Mucosa of descending colon (tissue), 3 donors: ENCODE measurements at regions not wholly inside any gene's neighbourhood (a gene's known extent, or its start where the extent isn't known, plus 50 kb on each side); places are given as distances from the start of the nearest gene placed in this dataset.

Source experiments
- ATAC-seq: fragments of 200-7000 bp; cut with Tn5 transposase; one replicate; pipeline ENCODE4 v1.9.1; 2020; ENCODE audit warnings: mild to moderate bottlenecking, moderate library complexity
- DNase-seq, 3 donors: peaks; one replicate each; pipeline ENCODE4 v3.0.0-alpha.2; 2020
- H3K36me3 ChIP-seq: fragments of 200-600 bp; one replicate; pipeline ENCODE4 v1.8.0; 2021; ENCODE audit warnings: low read depth, mild to moderate bottlenecking
- H3K4me1 ChIP-seq: fragments of 200-600 bp; one replicate; pipeline ENCODE4 v1.8.0; 2021; ENCODE audit warnings: low read depth, mild to moderate bottlenecking
- H3K4me3 ChIP-seq: fragments of 200-600 bp; one replicate; pipeline ENCODE4 v1.8.0; 2021; ENCODE audit warnings: mild to moderate bottlenecking
- H3K9me3 ChIP-seq: fragments of 200-600 bp; one replicate; pipeline ENCODE4 v1.8.0; 2021; ENCODE audit warnings: mild to moderate bottlenecking
- CTCF ChIP-seq: fragments of 200-600 bp; IDR thresholded peaks from one replicate; pipeline ENCODE4 v1.8.0; 2022; ENCODE audit warnings: antibody characterized with exemption, mild to moderate bottlenecking
- intact Hi-C, 2 donors: fragments of 100-400 bp; cut with DNase I in 1 of 2; cut with micrococcal nuclease in 1 of 2; formaldehyde crosslinking; loops; one replicate each; pipeline versions ENCODE4 v1.11.0 to v1.11.1; 2022; cut with DNase I, micrococcal nuclease
- donor health status: DM: no; HTN: no; CAD: no; lungs with moderate emphysema.
- donor health status: DM: no; HTN: no; CAD: no.
- donor health status: DM: no; HTN: yes; CAD: no.

- H3K4me3 ChIP-seq = no peak overlapping the region
- DNase-seq = no peak
- ATAC-seq = no peak
- no peaks in the 10 kb centered on the region for H3K9me3 ChIP-seq
- no peaks in the 10 kb centered on the region for H3K36me3 ChIP-seq
- intact Hi-C loops = no loop called here
- no peaks in the 10 kb centered on the region for H3K4me1 ChIP-seq
- TF ChIP-seq CTCF = no peak
These were observed 297.7 kb downstream of the UQCRFS1 start for GRCh38 chr19:28915202-28915601.

DNA sequence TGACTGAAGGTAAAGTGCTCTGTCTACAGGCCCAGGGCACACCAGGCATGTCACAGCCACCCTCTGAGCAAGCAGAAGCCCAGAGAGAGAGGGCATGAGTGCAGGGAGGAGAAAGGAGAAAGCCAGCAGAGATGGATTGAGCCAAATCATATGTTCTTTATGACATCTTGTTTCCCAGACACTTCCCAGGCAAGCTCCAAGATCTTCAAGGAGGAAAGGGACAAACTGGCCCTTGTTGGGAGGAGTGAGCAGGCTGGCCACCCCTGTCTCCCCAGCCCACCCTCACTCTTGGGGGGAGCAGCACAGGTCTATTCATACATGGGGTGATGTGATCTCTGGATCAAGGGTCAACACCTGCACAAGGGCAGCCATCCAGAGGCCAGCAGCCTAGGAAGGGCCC, 298.8 kb downstream of the UQCRFS1 start:
- DNase-seq = no peak
- TF ChIP-seq CTCF = no peak
- intact Hi-C loops = no loop called here
- Histone ChIP-seq H3K4me1 (no peaks in the 10 kb centered on the region), H3K36me3 (no peaks in the 10 kb centered on the region), H3K9me3 (no peaks in the 10 kb centered on the region), H3K4me3 (no peak overlapping the region)
- ATAC-seq = no peak

DNA sequence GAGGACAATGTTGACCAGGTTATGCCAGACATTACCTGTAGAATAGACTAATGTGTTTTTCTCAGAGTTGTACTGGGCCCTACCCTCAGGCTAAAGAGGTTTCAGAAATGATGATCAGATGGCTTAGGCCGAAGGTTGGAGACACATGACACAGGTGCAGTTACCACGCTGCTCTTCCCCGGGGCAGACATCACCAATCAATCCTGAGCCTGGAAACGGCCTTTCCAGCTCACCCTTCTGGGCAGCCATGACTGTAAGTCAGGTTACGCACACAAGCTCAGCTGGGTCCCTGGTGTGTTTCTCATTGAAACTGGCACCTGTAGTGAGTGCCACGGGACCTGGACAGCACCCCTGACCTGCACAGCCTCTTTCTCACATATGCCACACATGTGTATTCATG, 299.3 kb downstream of the UQCRFS1 start:
- intact Hi-C loops = no loop called here
- no peak for DNase-seq
- no peaks in the 10 kb centered on the region for H3K4me1 ChIP-seq
- ATAC-seq = no peak
- H3K36me3 ChIP-seq = no peaks in the 10 kb centered on the region
- no peak overlapping the region for H3K4me3 ChIP-seq
- H3K9me3 ChIP-seq = no peaks in the 10 kb centered on the region
- TF ChIP-seq CTCF = no peak

DNA sequence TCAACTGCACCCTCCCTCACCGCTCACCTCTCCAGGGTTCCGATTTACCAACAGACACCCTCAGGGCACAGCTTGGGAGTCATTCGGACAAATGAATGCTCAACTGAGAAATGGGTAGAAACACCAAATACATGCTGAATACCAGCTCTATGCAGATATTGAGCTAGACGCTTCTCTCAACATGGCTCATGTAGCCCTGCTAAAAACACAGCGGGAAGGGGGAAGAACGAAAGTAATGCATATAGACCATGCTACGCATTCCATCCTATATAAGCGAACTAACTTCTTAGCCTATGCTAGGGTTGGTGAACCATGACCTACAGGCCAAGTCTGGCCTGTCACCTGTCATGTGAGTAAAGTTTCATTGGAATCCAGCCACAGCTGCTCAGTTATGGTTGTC, 304.0 kb downstream of the UQCRFS1 start:
- no peak for TF ChIP-seq CTCF
- no peaks in the 10 kb centered on the region for H3K9me3 ChIP-seq
- intact Hi-C loops = no loop called here
- no peaks in the 10 kb centered on the region for H3K4me1 ChIP-seq
- no peak for DNase-seq
- no peak overlapping the region for H3K4me3 ChIP-seq
- no peak for ATAC-seq
- H3K36me3 ChIP-seq = no peaks in the 10 kb centered on the region

DNA sequence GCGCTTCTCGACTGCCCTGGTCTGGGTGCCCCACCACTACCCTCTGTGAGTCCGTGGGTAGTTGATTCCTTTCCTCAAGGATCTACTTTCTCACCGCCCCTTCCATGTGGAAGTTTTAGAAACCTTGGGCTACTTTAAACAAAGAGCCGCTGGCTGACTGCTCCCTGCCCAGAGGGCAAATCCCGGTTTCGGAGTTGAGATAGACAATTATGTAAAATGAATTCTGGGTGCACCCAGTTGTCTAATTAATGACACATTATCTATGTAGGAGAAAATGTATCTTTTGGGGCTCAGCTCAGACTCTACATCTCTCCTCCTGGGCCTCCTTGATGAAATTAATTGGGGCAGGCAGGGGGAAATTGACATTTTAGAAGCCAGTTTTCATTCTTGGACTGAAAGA, 305.4 kb downstream of the UQCRFS1 start:
- Histone ChIP-seq H3K4me3 (no peak overlapping the region), H3K36me3 (no peaks in the 10 kb centered on the region), H3K4me1 (no peaks in the 10 kb centered on the region), H3K9me3 (no peaks in the 10 kb centered on the region)
- ATAC-seq (no peak), DNase-seq (no peak)
- no peak for TF ChIP-seq CTCF
- intact Hi-C loops = no loop called here

DNA sequence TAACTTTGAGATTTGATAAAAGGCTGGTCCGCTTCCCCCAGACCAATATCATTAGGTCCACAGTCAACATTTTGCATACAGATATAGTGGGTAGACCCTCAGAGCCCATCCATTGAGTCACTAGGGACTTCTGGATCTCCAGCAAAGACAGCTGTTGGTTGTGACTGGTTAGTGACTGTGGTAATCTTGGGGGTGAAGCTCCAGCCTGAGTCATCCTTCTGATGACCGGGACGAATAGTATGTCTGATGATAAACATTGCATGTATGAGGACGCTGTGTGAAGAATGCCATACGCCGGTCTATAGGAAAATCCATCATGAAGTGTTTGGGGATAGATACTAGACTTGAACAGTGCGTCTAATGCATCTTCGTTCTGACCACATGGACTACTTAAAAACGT, 307.0 kb downstream of the UQCRFS1 start:
- Histone ChIP-seq H3K36me3 (no peaks in the 10 kb centered on the region), H3K9me3 (no peaks in the 10 kb centered on the region), H3K4me1 (no peaks in the 10 kb centered on the region), H3K4me3 (no peak overlapping the region)
- ATAC-seq = no peak
- TF ChIP-seq CTCF = no peak
- intact Hi-C loops = no loop called here
- no peak for DNase-seq
